Activated CD4-positive, alpha-beta T cell treated with anti-CD3 and anti-CD28 coated beads, Interleukin-2, Interleukin-6, amounts not matched to agents 100 ng/mL and 50 ng/mL, durations not matched to agents 16 hours and 8 hours (primary cell): ENCODE measurements at regions not wholly inside any gene's neighbourhood (a gene's known extent, or its start where the extent isn't known, plus 50 kb on each side); places are given as distances from the start of the nearest gene placed in this dataset.

Experiments used
- DNase-seq: peaks from one replicate; pipeline ENCODE4 v3.0.0-alpha.2; 2020

DNA sequence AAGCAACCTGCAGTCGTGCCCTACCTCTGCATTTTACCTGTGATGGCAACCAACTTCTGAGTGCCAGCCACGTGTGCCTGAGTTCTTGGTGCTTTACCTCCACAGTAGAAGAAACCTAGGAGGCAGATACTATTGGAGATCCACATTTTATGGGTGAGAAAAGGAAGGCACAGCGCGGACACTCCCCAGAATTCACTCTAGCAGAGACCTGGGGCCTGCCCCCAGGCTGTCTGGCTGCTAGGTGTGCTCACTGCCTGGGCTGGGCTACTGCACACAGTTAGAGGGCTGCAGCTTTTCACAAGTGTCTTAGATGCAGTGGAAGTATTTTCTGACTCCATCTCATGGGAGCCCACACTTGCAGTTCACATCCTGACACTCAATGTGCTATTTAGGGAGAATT, 598.8 kb upstream of the ADAMTS16 start:
- no peak for DNase-seq

DNA sequence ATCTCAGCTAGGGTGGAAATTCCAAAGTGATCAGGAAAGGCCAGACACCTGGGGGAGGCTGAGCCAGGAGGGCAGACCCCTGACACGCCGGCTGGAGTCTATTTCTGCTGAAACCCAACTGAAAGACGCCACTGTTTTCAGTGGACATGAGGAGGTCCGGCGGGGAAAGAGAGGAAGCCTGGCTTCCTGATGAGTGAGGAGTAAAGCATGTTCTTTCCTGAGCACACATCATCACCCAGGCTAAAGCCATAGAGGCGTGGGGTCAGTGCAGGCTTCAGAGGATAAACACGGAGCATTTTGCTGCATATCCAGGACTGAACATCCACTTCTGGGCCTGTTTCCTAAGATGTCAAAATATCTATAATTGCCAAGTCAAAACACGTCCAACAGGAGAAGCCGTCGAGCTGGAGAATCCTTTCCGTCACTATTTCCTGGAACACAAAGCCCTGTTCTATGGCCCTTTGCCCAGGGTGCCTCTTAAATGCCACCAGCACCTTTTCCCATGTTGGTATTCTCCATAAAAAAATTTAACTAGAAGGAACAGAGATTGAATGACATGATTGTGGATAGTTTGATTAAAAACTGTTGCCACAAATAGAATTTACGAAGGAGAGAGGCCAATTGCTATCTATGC, 597.9 kb upstream of the ADAMTS16 start:
- DNase-seq: no peak

GRCh38 chr5:4544049-4544670, 596.0 kb upstream of the ADAMTS16 start:
- DNase-seq: no peak

DNA sequence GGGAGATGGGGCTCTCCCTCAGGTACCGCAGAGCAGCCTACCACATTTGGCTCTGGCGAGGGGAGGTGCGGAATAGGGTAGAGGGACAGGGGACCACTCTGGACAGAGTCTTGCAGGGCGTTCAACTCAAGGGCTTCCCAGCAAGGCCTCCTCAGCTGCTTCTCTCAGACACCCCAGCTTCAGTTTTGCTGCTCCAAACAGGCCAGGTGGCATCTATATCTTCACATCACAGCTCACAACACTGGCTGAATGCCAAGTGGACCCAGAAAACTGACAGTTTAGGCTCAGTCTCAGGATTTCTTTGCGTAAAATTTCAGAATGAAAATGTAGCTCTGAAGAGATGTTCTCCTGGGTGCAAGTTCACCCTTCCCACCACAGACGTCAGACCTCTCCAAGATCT, 592.6 kb upstream of the ADAMTS16 start:
- no peak for DNase-seq

GRCh38 chr5:4548341-4548740, 591.8 kb upstream of the ADAMTS16 start:
- DNase-seq: no peak

DNA sequence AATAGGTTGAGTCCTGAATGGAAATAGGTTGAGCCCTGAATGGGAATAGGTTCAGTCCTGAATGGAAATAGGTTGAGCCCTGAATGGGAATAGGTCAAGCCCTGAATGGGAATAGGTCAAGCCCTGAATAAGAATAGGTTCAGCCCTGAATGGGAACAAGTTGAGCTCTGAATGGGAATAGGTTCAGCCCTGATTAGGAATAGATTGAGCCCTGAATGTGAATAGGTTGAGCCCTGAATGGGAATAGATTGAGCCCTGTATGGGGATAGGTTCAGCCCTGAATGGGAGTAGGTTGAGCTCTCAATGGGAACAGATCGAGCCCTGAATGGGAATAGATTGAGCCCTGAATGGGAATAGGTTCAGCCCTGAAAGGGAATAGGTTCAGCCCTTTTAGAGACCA, 590.8 kb upstream of the ADAMTS16 start:
- no peak for DNase-seq

- no peak for DNase-seq
These were observed 589.1 kb upstream of the ADAMTS16 start for GRCh38 chr5:4551034-4551433.

DNA sequence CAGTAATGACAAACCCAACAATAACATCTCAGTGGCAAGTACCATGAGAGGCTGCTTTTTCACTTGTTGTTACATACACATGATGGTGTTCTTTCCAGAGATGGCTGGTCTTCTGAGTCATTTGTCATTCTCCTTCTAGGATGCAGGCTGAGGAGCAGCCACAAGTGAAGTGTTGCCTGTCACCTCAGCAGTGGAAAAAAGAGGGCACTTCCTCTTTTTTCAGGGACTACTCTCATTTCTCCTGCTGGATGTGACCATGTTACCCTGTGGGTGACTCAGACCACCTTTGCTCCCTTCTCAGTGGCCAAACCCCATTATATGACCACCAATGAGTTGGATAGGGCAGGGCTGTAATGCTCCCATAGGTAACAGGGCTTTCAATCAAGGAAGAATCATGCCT, 587.0 kb upstream of the ADAMTS16 start:
- no peak for DNase-seq

GRCh38 chr5:4553978-4554377, 586.2 kb upstream of the ADAMTS16 start:
- DNase-seq: no peak

- DNase-seq: no peak
These were observed 584.3 kb upstream of the ADAMTS16 start for GRCh38 chr5:4555725-4556285.

- no peak for DNase-seq
These were observed 578.7 kb upstream of the ADAMTS16 start for GRCh38 chr5:4561403-4561802.

GRCh38 chr5:4563400-4563799, 576.7 kb upstream of the ADAMTS16 start:
- DNase-seq: no peak

- DNase-seq: no peak
These were observed 569.8 kb upstream of the ADAMTS16 start for GRCh38 chr5:4570047-4570995.

DNA sequence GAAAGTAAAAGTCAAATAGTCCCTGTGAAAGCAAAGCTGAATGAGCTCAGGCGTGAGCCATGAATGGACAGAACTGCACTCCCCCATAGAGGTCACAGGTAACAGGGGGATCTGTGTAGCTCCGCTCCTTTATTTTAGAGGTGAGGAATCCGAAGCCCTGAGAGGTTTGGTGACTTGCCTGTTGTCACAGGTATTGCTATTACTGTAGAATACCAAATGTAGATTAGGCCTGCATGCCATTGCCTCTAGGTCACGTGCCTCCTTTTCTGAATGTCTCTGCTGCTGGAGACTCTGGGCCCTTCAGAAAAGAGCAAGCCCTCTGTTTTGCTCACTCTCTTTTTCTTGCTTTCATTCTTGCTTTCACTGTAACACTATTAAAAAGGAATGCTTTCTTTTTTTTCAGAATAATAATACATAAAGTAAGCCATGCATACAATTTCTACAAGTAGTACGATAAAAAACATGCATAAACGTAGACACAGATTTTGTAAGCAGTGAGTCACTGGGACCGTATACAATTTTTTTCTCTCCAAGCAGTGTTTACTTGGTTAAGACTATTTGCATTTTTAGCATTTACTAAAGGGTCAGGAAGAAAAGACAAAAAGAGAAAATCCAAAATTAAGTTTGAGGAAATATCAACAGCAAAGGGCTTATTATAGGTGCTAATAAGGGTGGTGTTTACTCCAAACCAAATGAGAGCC, 568.7 kb upstream of the ADAMTS16 start:
- no peak for DNase-seq

DNA sequence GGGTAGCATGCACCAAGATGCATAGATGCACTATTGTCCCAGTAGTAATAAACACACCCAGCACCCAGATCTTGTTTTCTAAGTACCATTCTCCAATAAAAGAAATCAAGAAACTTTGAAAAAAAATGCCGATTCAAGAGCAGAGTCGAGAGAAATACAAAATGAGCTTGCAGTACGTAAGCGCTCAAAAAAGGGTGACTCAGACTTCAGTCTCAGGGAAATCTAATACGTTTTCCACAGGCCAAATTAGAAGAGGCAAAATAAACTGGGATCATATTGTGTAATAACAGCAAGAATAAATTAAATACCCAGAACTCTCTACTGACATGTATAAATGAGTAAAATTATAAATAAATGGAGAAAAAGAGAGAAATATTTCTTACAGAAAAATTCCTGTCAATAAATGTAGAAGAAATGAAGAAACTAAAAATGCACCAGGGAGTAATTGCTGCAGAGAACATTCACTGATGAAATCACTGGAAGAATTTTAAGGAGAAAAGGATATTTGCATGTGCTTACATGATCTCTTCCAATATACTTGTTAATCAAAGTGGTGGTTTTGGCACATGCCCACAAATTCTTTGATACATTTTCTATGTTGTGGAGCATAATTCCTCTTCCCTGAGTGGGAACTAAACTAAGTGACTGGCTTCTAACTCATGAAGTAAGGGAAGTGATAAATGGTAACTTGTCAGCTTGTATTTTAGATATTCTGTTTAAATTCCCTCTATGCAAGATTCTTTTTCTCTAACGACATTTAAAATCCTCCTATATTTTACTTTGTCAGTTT, 567.6 kb upstream of the ADAMTS16 start:
- no peak for DNase-seq

DNA sequence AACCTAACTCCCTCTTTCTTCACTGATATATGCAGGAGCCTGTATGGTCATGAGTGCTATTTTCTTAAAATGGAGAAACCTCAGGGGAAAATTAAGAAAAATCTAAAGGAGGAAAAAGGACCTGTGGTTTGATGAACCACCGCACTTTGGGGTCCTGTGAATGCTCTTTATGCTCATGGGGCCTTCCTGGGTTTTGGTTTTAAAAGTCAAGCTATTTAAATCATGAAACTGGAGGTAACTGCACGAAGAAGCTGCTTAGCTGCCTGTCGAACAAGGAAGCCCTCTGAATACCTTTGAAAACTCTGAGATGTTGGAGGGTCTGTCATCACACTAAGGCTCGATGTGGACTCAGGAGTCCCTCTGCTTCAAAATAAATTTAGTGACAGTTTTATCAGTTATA, 564.5 kb upstream of the ADAMTS16 start:
- DNase-seq: no peak

DNA sequence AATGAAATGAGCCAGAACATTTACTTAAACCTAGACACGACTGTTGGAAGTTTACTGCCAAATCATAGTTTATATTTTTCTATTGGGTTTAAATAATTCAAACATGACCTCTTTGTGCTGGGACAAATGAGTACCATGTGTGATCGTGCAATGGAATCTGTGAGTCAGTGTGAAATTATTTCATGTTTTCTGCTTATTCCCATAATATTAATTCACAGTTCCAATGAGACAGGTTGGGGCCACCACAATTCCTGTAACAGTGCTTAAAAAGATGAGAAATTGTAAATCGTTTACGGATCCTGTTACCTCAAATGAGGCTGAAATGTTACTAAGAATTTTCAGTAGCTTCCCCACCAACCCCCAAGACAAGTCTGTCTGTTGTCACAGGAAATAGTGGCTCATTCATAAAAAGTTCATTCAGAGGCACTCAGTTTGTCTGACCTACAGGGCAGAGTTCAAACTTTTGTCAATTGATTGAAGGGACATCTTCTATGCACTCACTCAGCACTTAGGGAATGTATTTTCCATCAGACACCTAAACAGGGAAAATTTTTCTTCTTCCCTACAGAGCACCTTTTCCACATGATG, 563.9 kb upstream of the ADAMTS16 start:
- DNase-seq: no peak

DNA sequence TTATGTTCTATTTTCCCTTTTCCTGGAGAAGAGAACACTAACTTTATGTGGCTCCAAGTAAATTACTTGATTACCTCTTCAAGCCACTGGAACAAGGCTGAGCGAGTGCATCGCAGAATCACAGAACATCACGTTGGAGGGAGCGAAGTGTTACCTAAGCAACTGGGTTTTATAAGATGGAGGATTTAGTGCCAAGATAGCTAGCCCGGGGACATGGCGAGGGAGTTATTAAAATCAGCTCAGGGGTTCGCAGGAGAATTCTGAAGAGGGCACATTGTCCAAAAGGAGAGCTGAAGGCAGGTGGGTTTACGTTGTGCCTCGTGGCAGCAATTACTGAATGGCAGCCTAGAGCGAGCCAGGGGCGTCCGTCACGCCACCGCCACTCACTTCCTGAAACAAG, 563.2 kb upstream of the ADAMTS16 start:
- no peak for DNase-seq

GRCh38 chr5:4579679-4580078, 560.5 kb upstream of the ADAMTS16 start:
- DNase-seq: no peak

GRCh38 chr5:4580772-4581171, 559.4 kb upstream of the ADAMTS16 start:
- DNase-seq: no peak

GRCh38 chr5:4581289-4581688, 558.8 kb upstream of the ADAMTS16 start:
- no peak for DNase-seq

DNA sequence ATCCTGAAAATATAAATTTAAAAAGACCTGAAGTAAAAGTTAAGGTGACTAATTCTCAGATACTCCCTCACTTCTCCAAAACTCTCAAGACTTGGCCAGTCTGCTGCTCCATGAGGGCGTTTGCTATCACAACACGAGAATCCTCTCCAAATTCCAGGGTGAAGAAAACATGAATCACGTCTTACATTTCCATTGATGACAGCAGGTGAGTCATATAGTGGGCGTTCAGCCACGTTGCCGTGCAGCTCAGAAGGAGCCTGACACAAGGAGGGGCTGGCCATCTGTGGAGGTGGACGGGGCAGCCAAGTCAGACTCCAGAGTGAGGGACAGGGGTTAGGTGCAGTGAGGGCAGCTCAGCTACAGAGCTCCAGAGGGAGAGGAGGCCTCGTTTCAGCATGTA, 555.1 kb upstream of the ADAMTS16 start:
- no peak for DNase-seq
